NCI-H526 (cell line): ENCODE measurements at regions not wholly inside any gene's neighbourhood (a gene's known extent, or its start where the extent isn't known, plus 50 kb on each side); places are given as distances from the start of the nearest gene placed in this dataset.

Experiments used
- DNase-seq, 2 experiments: peaks; one replicate each; lab custom pipeline; 2025; lab: John Stamatoyannopoulos, UW

- peak; percentile 27 to 52 for DNase-seq
Observed at GRCh38 chr9:113741886-113742854, 133.9 kb upstream of the ZNF618 start.

GRCh38 chr9:113742878-113743277, 133.2 kb upstream of the ZNF618 start:
- DNase-seq: no peak

GRCh38 chr9:113746486-113746885, 129.6 kb upstream of the ZNF618 start:
- no peak for DNase-seq

GRCh38 chr9:113748135-113748534, 128.0 kb upstream of the ZNF618 start:
- DNase-seq: no peak

- DNase-seq: no peak
Observed at GRCh38 chr9:113753398-113754119, 122.5 kb upstream of the ZNF618 start.

GRCh38 chr9:113754739-113755138, 121.4 kb upstream of the ZNF618 start:
- no peak for DNase-seq

- DNase-seq: no peak
Observed at GRCh38 chr9:113755433-113755832, 120.7 kb upstream of the ZNF618 start.

- no peak for DNase-seq
Observed at GRCh38 chr9:113756476-113757192, 119.5 kb upstream of the ZNF618 start.

- no peak for DNase-seq
Observed at GRCh38 chr9:113763429-113763828, 112.7 kb upstream of the ZNF618 start.

- no peak for DNase-seq
Observed at GRCh38 chr9:113764572-113764971, 111.5 kb upstream of the ZNF618 start.

- no peak for DNase-seq
Observed at GRCh38 chr9:113769412-113769811, 106.7 kb upstream of the ZNF618 start.

GRCh38 chr9:113770396-113770795, 105.7 kb upstream of the ZNF618 start:
- no peak for DNase-seq

- no peak for DNase-seq
Observed at GRCh38 chr9:113771199-113771598, 104.9 kb upstream of the ZNF618 start.

- DNase-seq: no peak
Observed at GRCh38 chr9:113772121-113772810, 103.8 kb upstream of the ZNF618 start.

- no peak for DNase-seq
Observed at GRCh38 chr9:113774963-113775362, 101.1 kb upstream of the ZNF618 start.

GRCh38 chr9:113775749-113776148, 100.4 kb upstream of the ZNF618 start:
- no peak for DNase-seq

- DNase-seq: no peak
Observed at GRCh38 chr9:113776194-113776593, 99.9 kb upstream of the ZNF618 start.

GRCh38 chr9:113781381-113781780, 94.7 kb upstream of the ZNF618 start:
- DNase-seq: no peak

- no peak for DNase-seq
Observed at GRCh38 chr9:113781896-113782295, 94.2 kb upstream of the ZNF618 start.

- DNase-seq: no peak
Observed at GRCh38 chr9:113783475-113783874, 92.6 kb upstream of the ZNF618 start.

GRCh38 chr9:113785334-113785733, 90.8 kb upstream of the ZNF618 start:
- DNase-seq: no peak

- no peak for DNase-seq
Observed at GRCh38 chr9:113786071-113786470, 90.0 kb upstream of the ZNF618 start.
